BLaER1 treated with 17β-estradiol and CSF1 and Interleukin-3, amounts not matched to agents 10 nM and 100 nM (cell line): ENCODE measurements at regions not wholly inside any gene's neighbourhood (a gene's known extent, or its start where the extent isn't known, plus 50 kb on each side); places are given as distances from the start of the nearest gene placed in this dataset.

Source experiments
- H3K27ac ChIP-seq, 11 experiments: shearing (Covaris generic); formaldehyde crosslinking; 2 replicates each; pipeline ENCODE4 v1.8.1; 2022
- H3K27me3 ChIP-seq, 11 experiments: shearing (Covaris generic); formaldehyde crosslinking; 2 replicates each; pipeline ENCODE4 v1.8.1; 2022
- H3K36me3 ChIP-seq, 11 experiments: shearing (Covaris generic); formaldehyde crosslinking; 2 replicates each; pipeline ENCODE4 v1.8.1; 2022
- H3K4me1 ChIP-seq, 10 experiments: shearing (Covaris generic); formaldehyde crosslinking; 2 replicates each; pipeline ENCODE4 v1.8.1; 2022
- H3K4me2 ChIP-seq, 11 experiments: shearing (Covaris generic); formaldehyde crosslinking; 2 replicates each; pipeline ENCODE4 v1.8.1; 2022
- H3K4me3 ChIP-seq, 10 experiments: shearing (Covaris generic); formaldehyde crosslinking; 2 replicates each; pipeline ENCODE4 v1.8.1; 2022
- H3K9ac ChIP-seq, 11 experiments: shearing (Covaris generic); formaldehyde crosslinking; 2 replicates each; pipeline ENCODE4 v1.8.1; 2022
- H3K9me3 ChIP-seq, 11 experiments: shearing (Covaris generic); formaldehyde crosslinking; replicated peaks in 1 of 11; 2 replicates each; pipeline ENCODE4 v1.8.1; 2022
- H4K20me1 ChIP-seq, 11 experiments: shearing (Covaris generic); formaldehyde crosslinking; 2 replicates each; pipeline ENCODE4 v1.8.1; 2022
- Cebpa-rat ChIP-seq, 11 experiments: shearing (Covaris generic); IDR thresholded peaks; 2 replicates each; pipeline ENCODE4 v1.8.1; 2022

- Histone ChIP-seq H4K20me1 (no peaks in the 10 kb centered on the region), H3K9ac (no peak overlapping the region), H3K9me3 (0 out of 22 replicates have a peak, but pooled peaks cover 0 to 3% (median 0%) of the 10 kb centered on the region in 11 experiments), H3K4me3 (no peak overlapping the region), H3K4me2 (no peak overlapping the region), H3K36me3 (no peaks in the 10 kb centered on the region), H3K27me3 (no peaks in the 10 kb centered on the region), H3K4me1 (no peaks in the 10 kb centered on the region), H3K27ac (no peak overlapping the region)
- no peak for TF ChIP-seq Cebpa-rat (IDR thresholded peaks at IDR 0.05)
Measured at GRCh38 chr18:53819671-53820070, 404.8 kb downstream of the MBD2 start.

- Histone ChIP-seq H3K9me3 (0 out of 22 replicates have a peak, but pooled peaks cover 0 to 3% (median 0%) of the 10 kb centered on the region in 11 experiments), H3K4me3 (no peak overlapping the region), H3K27ac (no peak overlapping the region), H3K9ac (no peak overlapping the region), H4K20me1 (no peaks in the 10 kb centered on the region), H3K4me1 (no peaks in the 10 kb centered on the region), H3K4me2 (no peak overlapping the region), H3K27me3 (no peaks in the 10 kb centered on the region), H3K36me3 (no peaks in the 10 kb centered on the region)
- TF ChIP-seq Cebpa-rat (IDR thresholded peaks at IDR 0.05), result no peak
Measured at GRCh38 chr18:53819174-53819573, 405.3 kb downstream of the MBD2 start.

GRCh38 chr18:53817976-53818950, 406.2 kb downstream of the MBD2 start:
- 0 out of 22 replicates have a peak, but pooled peaks cover 0 to under 1% (median 0%) of the 10 kb centered on the region in 11 experiments for H3K9me3 ChIP-seq
- H3K4me3 ChIP-seq, result no peak overlapping the region
- no peaks in the 10 kb centered on the region for H3K27me3 ChIP-seq
- no peak overlapping the region for H3K9ac ChIP-seq
- no peak overlapping the region for H3K4me2 ChIP-seq
- no peaks in the 10 kb centered on the region for H3K4me1 ChIP-seq
- H4K20me1 ChIP-seq, result no peaks in the 10 kb centered on the region
- H3K27ac ChIP-seq, result no peak overlapping the region
- no peaks in the 10 kb centered on the region for H3K36me3 ChIP-seq
- TF ChIP-seq Cebpa-rat (IDR thresholded peaks at IDR 0.05), result no peak

GRCh38 chr18:53800171-53800570, 424.3 kb downstream of the MBD2 start:
- H3K36me3 ChIP-seq, result no peaks in the 10 kb centered on the region
- no peak for TF ChIP-seq Cebpa-rat (IDR thresholded peaks at IDR 0.05)
- no peak overlapping the region for H3K27ac ChIP-seq
- H3K4me3 ChIP-seq, result no peak overlapping the region
- H3K4me2 ChIP-seq, result no peak overlapping the region
- peaks cover 0 to 10% (median 0%) of the 10 kb centered on the region in 10 experiments; a peak in 5 of 20 replicates for H3K4me1 ChIP-seq
- H3K9me3 ChIP-seq, result peaks cover 5 to 13% (median 11%) of the 10 kb centered on the region in 11 experiments; a peak in 16 of 22 replicates
- no peak overlapping the region for H3K9ac ChIP-seq
- no peaks in the 10 kb centered on the region for H3K27me3 ChIP-seq
- no peaks in the 10 kb centered on the region for H4K20me1 ChIP-seq

GRCh38 chr18:53799134-53799533, 425.3 kb downstream of the MBD2 start:
- H3K9ac ChIP-seq, result no peak overlapping the region
- H4K20me1 ChIP-seq, result no peaks in the 10 kb centered on the region
- H3K36me3 ChIP-seq, result no peaks in the 10 kb centered on the region
- H3K27me3 ChIP-seq, result no peaks in the 10 kb centered on the region
- peaks cover 0 to 3% (median 1%) of the 10 kb centered on the region in 11 experiments; a peak in 8 of 22 replicates for H3K9me3 ChIP-seq
- no peak overlapping the region for H3K4me2 ChIP-seq
- no peak overlapping the region for H3K4me3 ChIP-seq
- TF ChIP-seq Cebpa-rat (IDR thresholded peaks at IDR 0.05), result no peak
- H3K27ac ChIP-seq, result no peak overlapping the region
- peaks cover 0 to 10% (median 0%) of the 10 kb centered on the region in 10 experiments; a peak in 5 of 20 replicates for H3K4me1 ChIP-seq

GRCh38 chr18:53798516-53798915, 426.0 kb downstream of the MBD2 start:
- Histone ChIP-seq H3K4me2 (no peak overlapping the region), H3K9ac (no peak overlapping the region), H3K4me3 (no peak overlapping the region), H4K20me1 (no peaks in the 10 kb centered on the region), H3K36me3 (no peaks in the 10 kb centered on the region), H3K9me3 (no peaks in the 10 kb centered on the region), H3K4me1 (peaks cover 0 to 10% (median 0%) of the 10 kb centered on the region in 10 experiments; a peak in 5 of 20 replicates), H3K27me3 (no peaks in the 10 kb centered on the region), H3K27ac (no peak overlapping the region)
- no peak for TF ChIP-seq Cebpa-rat (IDR thresholded peaks at IDR 0.05)

- Histone ChIP-seq H3K9me3 (no peaks in the 10 kb centered on the region), H3K27ac (no peak overlapping the region), H3K27me3 (no peaks in the 10 kb centered on the region), H3K4me1 (peaks cover 0 to 10% (median 0%) of the 10 kb centered on the region in 10 experiments; a peak in 5 of 20 replicates), H3K36me3 (no peaks in the 10 kb centered on the region), H3K4me3 (no peak overlapping the region), H4K20me1 (no peaks in the 10 kb centered on the region), H3K4me2 (no peak overlapping the region), H3K9ac (no peak overlapping the region)
- no peak for TF ChIP-seq Cebpa-rat (IDR thresholded peaks at IDR 0.05)
Measured at GRCh38 chr18:53797998-53798495, 426.4 kb downstream of the MBD2 start.

- H3K27ac ChIP-seq, result 0 out of 22 replicates have a peak overlapping the region, but pooled peaks of 1 of the 11 experiments have one; percentile 0
- peak in 1 of 11 experiments; percentile 34; a peak in 1 of 22 replicates for TF ChIP-seq Cebpa-rat (IDR thresholded peaks at IDR 0.05)
- no peaks in the 10 kb centered on the region for H3K36me3 ChIP-seq
- no peaks in the 10 kb centered on the region for H3K9me3 ChIP-seq
- H3K9ac ChIP-seq, result no peak overlapping the region
- H3K4me3 ChIP-seq, result no peak overlapping the region
- peaks cover 0 to 10% (median 0%) of the 10 kb centered on the region in 10 experiments; a peak in 5 of 20 replicates for H3K4me1 ChIP-seq
- peak overlapping the region in 3 of 11 experiments; percentile 19 to 44 (median 24); a peak in 6 of 22 replicates for H3K4me2 ChIP-seq
- H4K20me1 ChIP-seq, result no peaks in the 10 kb centered on the region
- no peaks in the 10 kb centered on the region for H3K27me3 ChIP-seq
Measured at GRCh38 chr18:53796040-53796729, 428.3 kb downstream of the MBD2 start.

- Histone ChIP-seq H3K9me3 (no peaks in the 10 kb centered on the region), H3K4me3 (no peak overlapping the region), H4K20me1 (no peaks in the 10 kb centered on the region), H3K4me1 (peaks cover 0 to 10% (median 0%) of the 10 kb centered on the region in 10 experiments; a peak in 5 of 20 replicates), H3K36me3 (no peaks in the 10 kb centered on the region), H3K27ac (0 out of 22 replicates have a peak overlapping the region, but pooled peaks of 1 of the 11 experiments have one; percentile 0), H3K27me3 (no peaks in the 10 kb centered on the region), H3K4me2 (peak overlapping the region in 3 of 11 experiments; percentile 19 to 44 (median 24); a peak in 6 of 22 replicates), H3K9ac (no peak overlapping the region)
- TF ChIP-seq Cebpa-rat (IDR thresholded peaks at IDR 0.05), result no peak
Measured at GRCh38 chr18:53795610-53796009, 428.9 kb downstream of the MBD2 start.
